Caco-2 (cell line): ENCODE measurements at regions not wholly inside any gene's neighbourhood (a gene's known extent, or its start where the extent isn't known, plus 50 kb on each side); places are given as distances from the start of the nearest gene placed in this dataset.

Experiments
- BruUV-seq: library from RNA; stranded (reverse); fragments of 400-500 nt; replicated peaks from 2 replicates; lab custom pipeline; 2021; lab: Mats Ljungman, UMichigan
- CTCF ChIA-PET: fragments of 300-600 bp; sonication (Branson Sonifier 250); formaldehyde crosslinking; loops from one replicate; lab custom pipeline; 2022; ENCODE audit warnings: antibody characterized with exemption; lab: Charles Lee
- POLR2A ChIA-PET: fragments of 300-600 bp; sonication (Branson Sonifier 250); formaldehyde crosslinking; loops from one replicate; lab custom pipeline; 2022; ENCODE audit warnings: antibody characterized with exemption; lab: Charles Lee
- DNase-seq, 2 experiments: peaks; one replicate each; pipeline versions ENCODE4 v3.0.0 to v3.0.0-alpha.2; 2020 to 2022
- H3K27me3 ChIP-seq: replicated peaks from 2 replicates; pipeline ENCODE4 v1.6.0; 2011; ENCODE audit warnings: low read length; ENCODE audit not compliant: control insufficient read depth, insufficient read depth
- H3K36me3 ChIP-seq: 2 replicates; pipeline ENCODE4 v1.5.1; 2011; ENCODE audit warnings: low read length; ENCODE audit not compliant: control insufficient read depth, insufficient read depth
- H3K4me1 ChIP-seq: fragments of 250-450 bp; sonication (Bioruptor Pico); 2 replicates; pipeline ENCODE4 v1.5.1; 2020; ENCODE audit warnings: mild to moderate bottlenecking
- H3K4me3 ChIP-seq: 2 replicates; pipeline ENCODE4 v1.5.1; 2011; ENCODE audit warnings: low read depth, mild to moderate bottlenecking, control low read depth, low read length
- H3K9me3 ChIP-seq: fragments of 250-450 bp; sonication (Bioruptor Pico); 2 replicates; pipeline ENCODE4 v1.5.1; 2020; ENCODE audit warnings: mild to moderate bottlenecking, moderate library complexity
- H3K27ac Mint-ChIP-seq: one replicate; pipeline ENCODE4 v1.8.0; 2022; ENCODE audit warnings: mixed read lengths; ENCODE audit not compliant: unreplicated experiment
- H3K27me3 Mint-ChIP-seq: one replicate; pipeline ENCODE4 v1.8.0; 2022; ENCODE audit warnings: mixed read lengths; ENCODE audit not compliant: insufficient read depth, unreplicated experiment
- H3K36me3 Mint-ChIP-seq: one replicate; pipeline ENCODE4 v1.8.0; 2022; ENCODE audit warnings: mild to moderate bottlenecking, mixed read lengths; ENCODE audit not compliant: insufficient read depth, unreplicated experiment
- H3K4me1 Mint-ChIP-seq: one replicate; pipeline ENCODE4 v1.8.0; 2022; ENCODE audit warnings: low read depth, mixed read lengths; ENCODE audit not compliant: unreplicated experiment
- H3K4me3 Mint-ChIP-seq: one replicate; pipeline ENCODE4 v1.8.0; 2022; ENCODE audit warnings: mild to moderate bottlenecking, moderate library complexity, mixed read lengths; ENCODE audit not compliant: unreplicated experiment
- H3K9me3 Mint-ChIP-seq: one replicate; pipeline ENCODE4 v1.8.0; 2022; ENCODE audit warnings: mixed read lengths; ENCODE audit not compliant: unreplicated experiment
- intact Hi-C: fragments of 100-400 bp; cut with micrococcal nuclease; formaldehyde crosslinking; loops from one replicate; pipeline ENCODE4 v1.10.0; 2022; ENCODE audit not compliant: unreplicated experiment
- TF ChIP-seq, protein P1 (sequence below), 2 experiments: fragments of 200-600 bp in 1 of 2; IDR thresholded peaks; 1 replicate in 1 of 2; 2 replicates in 1 of 2; pipeline versions ENCODE4 v1.5.1 to v1.8.0; 2011 to 2022; ENCODE audit warnings: antibody characterized with exemption in 1 of 2, control low read depth in 1 of 2, inconsistent platforms in 1 of 2, low read depth in 1 of 2, low read length in 1 of 2, mild to moderate bottlenecking in 1 of 2, moderate library complexity in 1 of 2; ENCODE audit not compliant: insufficient read depth in 1 of 2, severe bottlenecking in 1 of 2, unreplicated experiment in 1 of 2

DNA sequence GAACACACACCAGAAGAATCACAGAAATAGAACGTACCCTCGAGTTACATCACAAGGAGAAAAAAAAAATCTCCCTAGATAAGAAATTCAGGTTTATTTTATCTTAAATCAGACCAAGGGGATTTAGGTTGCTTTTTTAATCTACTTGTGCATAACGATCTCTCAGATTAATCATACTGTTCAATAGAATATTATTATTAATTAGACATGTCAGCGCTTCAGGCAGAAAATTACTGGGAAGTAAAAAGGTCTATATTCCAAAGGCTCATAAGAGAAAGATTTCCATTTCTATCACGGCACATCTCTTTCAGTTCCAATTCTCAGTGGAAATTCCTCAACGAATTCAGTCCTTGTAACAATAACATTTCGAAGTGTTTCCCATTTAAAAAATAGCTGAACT, 77.7 kb upstream of the PSMD7 start:
- H3K4me3 ChIP-seq = no peak overlapping the region
- Mint-ChIP-seq H3K36me3 (no peaks in the 10 kb centered on the region), H3K4me3 (no peak overlapping the region), H3K27me3 (peaks cover 13% of the 10 kb centered on the region), H3K27ac (no peak overlapping the region), H3K4me1 (no peaks in the 10 kb centered on the region), H3K9me3 (no peaks in the 10 kb centered on the region)
- intact Hi-C loops = no loop called here
- POLR2A ChIA-PET = no interaction called here
- no peaks in the 10 kb centered on the region for H3K9me3 ChIP-seq
- H3K27me3 ChIP-seq = peaks cover 1% of the 10 kb centered on the region; the same call in 1 of the 2 replicates
- BruUV-seq = no TSS peak
- DNase-seq = no peak
- H3K36me3 ChIP-seq = no peaks in the 10 kb centered on the region
- TF ChIP-seq, protein P1, sequence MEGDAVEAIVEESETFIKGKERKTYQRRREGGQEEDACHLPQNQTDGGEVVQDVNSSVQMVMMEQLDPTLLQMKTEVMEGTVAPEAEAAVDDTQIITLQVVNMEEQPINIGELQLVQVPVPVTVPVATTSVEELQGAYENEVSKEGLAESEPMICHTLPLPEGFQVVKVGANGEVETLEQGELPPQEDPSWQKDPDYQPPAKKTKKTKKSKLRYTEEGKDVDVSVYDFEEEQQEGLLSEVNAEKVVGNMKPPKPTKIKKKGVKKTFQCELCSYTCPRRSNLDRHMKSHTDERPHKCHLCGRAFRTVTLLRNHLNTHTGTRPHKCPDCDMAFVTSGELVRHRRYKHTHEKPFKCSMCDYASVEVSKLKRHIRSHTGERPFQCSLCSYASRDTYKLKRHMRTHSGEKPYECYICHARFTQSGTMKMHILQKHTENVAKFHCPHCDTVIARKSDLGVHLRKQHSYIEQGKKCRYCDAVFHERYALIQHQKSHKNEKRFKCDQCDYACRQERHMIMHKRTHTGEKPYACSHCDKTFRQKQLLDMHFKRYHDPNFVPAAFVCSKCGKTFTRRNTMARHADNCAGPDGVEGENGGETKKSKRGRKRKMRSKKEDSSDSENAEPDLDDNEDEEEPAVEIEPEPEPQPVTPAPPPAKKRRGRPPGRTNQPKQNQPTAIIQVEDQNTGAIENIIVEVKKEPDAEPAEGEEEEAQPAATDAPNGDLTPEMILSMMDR (IDR thresholded peaks at IDR 0.05; ENCODE audit: insufficient read depth in 1 of 2, low read depth in 1 of 2, low read length in 1 of 2, severe bottlenecking in 1 of 2, unreplicated experiment in 1 of 2) = no peak
- H3K4me1 ChIP-seq = no peaks in the 10 kb centered on the region
- CTCF ChIA-PET = no interaction called here

DNA sequence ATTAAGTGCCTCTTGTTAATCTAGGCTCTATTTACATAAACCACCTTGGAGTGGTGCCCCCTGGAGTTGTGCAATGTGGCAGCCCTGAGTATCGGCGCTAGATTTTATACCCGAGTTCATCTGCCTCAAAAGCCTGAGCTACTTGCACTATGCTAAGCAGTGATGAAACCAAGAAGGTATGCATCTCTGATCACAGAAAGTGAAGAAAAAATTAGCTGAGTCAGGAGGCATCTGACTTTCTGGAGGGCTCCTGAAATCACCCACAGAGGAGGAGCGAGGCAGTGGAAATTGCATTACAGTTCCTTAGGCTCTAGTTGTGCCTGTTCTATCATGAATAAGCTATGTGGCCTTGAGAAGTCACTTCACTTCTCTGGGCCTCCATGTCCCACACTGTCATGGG, 80.3 kb upstream of the PSMD7 start:
- BruUV-seq = no TSS peak
- no peaks in the 10 kb centered on the region for H3K36me3 ChIP-seq
- TF ChIP-seq, protein P1 (IDR thresholded peaks at IDR 0.05; ENCODE audit: insufficient read depth in 1 of 2, low read depth in 1 of 2, low read length in 1 of 2, severe bottlenecking in 1 of 2, unreplicated experiment in 1 of 2) = no peak
- H3K4me3 ChIP-seq = no peak overlapping the region
- no peaks in the 10 kb centered on the region for H3K36me3 Mint-ChIP-seq
- ChIA-PET POLR2A (no interaction called here), CTCF (no interaction called here)
- no peaks in the 10 kb centered on the region for H3K9me3 Mint-ChIP-seq
- intact Hi-C loops = no loop called here
- DNase-seq = no peak
- no peaks in the 10 kb centered on the region; the same call in 1 of the 2 replicates for H3K27me3 ChIP-seq
- H3K27ac Mint-ChIP-seq = no peak overlapping the region
- H3K9me3 ChIP-seq = no peaks in the 10 kb centered on the region
- H3K27me3 Mint-ChIP-seq = peaks cover 24% of the 10 kb centered on the region
- no peaks in the 10 kb centered on the region for H3K4me1 ChIP-seq
- H3K4me1 Mint-ChIP-seq = no peaks in the 10 kb centered on the region
- no peak overlapping the region for H3K4me3 Mint-ChIP-seq

DNA sequence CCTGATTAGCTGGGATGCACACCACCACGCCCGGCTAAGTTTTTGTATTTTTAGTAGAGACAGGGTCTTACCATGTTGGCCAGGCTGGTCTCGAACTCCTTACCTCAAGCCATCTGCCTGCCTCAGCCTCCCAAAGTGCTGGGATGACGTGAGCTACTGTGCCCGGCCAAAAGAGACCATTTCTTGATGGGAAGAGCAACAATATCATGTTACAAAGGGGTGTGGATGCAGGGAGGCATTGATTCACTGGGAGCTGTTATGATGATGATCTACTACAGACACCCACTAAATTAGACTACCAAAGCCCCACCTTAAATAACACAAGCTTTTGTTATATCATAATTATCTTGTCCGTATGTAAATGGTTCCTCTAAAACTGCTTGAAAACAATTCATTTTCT, 81.4 kb upstream of the PSMD7 start:
- no peak for DNase-seq
- no peaks in the 10 kb centered on the region for H3K4me1 ChIP-seq
- H3K27ac Mint-ChIP-seq = no peak overlapping the region
- no peaks in the 10 kb centered on the region for H3K4me1 Mint-ChIP-seq
- ChIA-PET CTCF (no interaction called here), POLR2A (no interaction called here)
- no peak overlapping the region for H3K4me3 ChIP-seq
- no peaks in the 10 kb centered on the region for H3K36me3 ChIP-seq
- peaks cover 25% of the 10 kb centered on the region for H3K27me3 Mint-ChIP-seq
- no peak overlapping the region for H3K4me3 Mint-ChIP-seq
- H3K9me3 Mint-ChIP-seq = no peaks in the 10 kb centered on the region
- TF ChIP-seq, protein P1 (IDR thresholded peaks at IDR 0.05; ENCODE audit: insufficient read depth in 1 of 2, low read depth in 1 of 2, low read length in 1 of 2, severe bottlenecking in 1 of 2, unreplicated experiment in 1 of 2) = no peak
- no peaks in the 10 kb centered on the region; the same call in 1 of the 2 replicates for H3K27me3 ChIP-seq
- intact Hi-C loops = no loop called here
- H3K36me3 Mint-ChIP-seq = no peaks in the 10 kb centered on the region
- no TSS peak for BruUV-seq
- no peaks in the 10 kb centered on the region for H3K9me3 ChIP-seq
